SK-N-SH (cell line): ENCODE measurements at regions not wholly inside any gene's neighbourhood (a gene's known extent, or its start where the extent isn't known, plus 50 kb on each side); places are given as distances from the start of the nearest gene placed in this dataset.

ENCODE experiments used
- CTCF ChIA-PET: fragments of 300-600, 350-600 bp; formaldehyde crosslinking; extraction: SDS; loops from one replicate; lab custom pipeline; 2021; lab: Yijun Ruan, JAX
- POLR2A ChIA-PET: fragments of 350-600 bp; sonication (Branson Sonifier 250); formaldehyde crosslinking; extraction: SDS; loops from one replicate; lab custom pipeline; 2020; ENCODE audit warnings: antibody characterized with exemption, inconsistent platforms; lab: Yijun Ruan, JAX
- DNase-seq: peaks from one replicate; pipeline ENCODE4 v3.0.0; 2012
- H2AFZ ChIP-seq: fragments of 200-600 bp; sonication (generic); 2 replicates; pipeline ENCODE4 v1.8.1; 2016; ENCODE audit warnings: antibody characterized with exemption, mild to moderate bottlenecking, low read depth
- H3F3A ChIP-seq: fragments of 200-600 bp; sonication (generic); replicated peaks from 2 replicates; pipeline ENCODE3; 2016; ENCODE audit warnings: antibody characterized with exemption, mild to moderate bottlenecking; ENCODE audit not compliant: insufficient read depth
- H3K27ac ChIP-seq, 2 experiments: fragments of 200-500 bp in 1 of 2; fragments of 200-600 bp in 1 of 2; sonication (Bioruptor generic) in 1 of 2; sonication (generic), shearing (Covaris generic) in 1 of 2; 2 replicates each; pipeline versions ENCODE4 v1.5.1 to v1.6.1; 2014 to 2016; ENCODE audit warnings: low read depth in 2 of 2, inconsistent platforms in 1 of 2, low read length in 1 of 2, mild to moderate bottlenecking in 1 of 2, mixed read lengths in 1 of 2
- H3K27me3 ChIP-seq: fragments of 200-600 bp; sonication (generic), shearing (Covaris generic); 2 replicates; pipeline ENCODE4 v1.6.1; 2016; ENCODE audit warnings: mixed run types; ENCODE audit not compliant: insufficient read depth
- H3K36me3 ChIP-seq, 2 experiments: fragments of 200-500 bp in 1 of 2; fragments of 200-600 bp in 1 of 2; sonication (Bioruptor generic) in 1 of 2; sonication (generic) in 1 of 2; replicated peaks in 1 of 2; 2 replicates each; pipeline versions ENCODE3 to v1.5.1; 2014 to 2016; ENCODE audit warnings: low read length in 1 of 2, mild to moderate bottlenecking in 1 of 2; ENCODE audit not compliant: insufficient read depth in 2 of 2, control insufficient read depth in 1 of 2
- H3K4me1 ChIP-seq, 2 experiments: fragments of 200-500 bp in 1 of 2; fragments of 200-600 bp in 1 of 2; sonication (Bioruptor generic) in 1 of 2; sonication (generic), shearing (Covaris generic) in 1 of 2; 2 replicates each; pipeline versions ENCODE4 v1.5.1 to v1.6.1; 2014 to 2016; ENCODE audit warnings: low read depth in 1 of 2, low read length in 1 of 2, mixed run types in 1 of 2; ENCODE audit not compliant: insufficient read depth in 2 of 2, control insufficient read depth in 1 of 2
- H3K4me2 ChIP-seq: fragments of 200-600 bp; sonication (generic), shearing (Covaris generic); 2 replicates; pipeline ENCODE4 v1.6.1; 2017; ENCODE audit warnings: mixed run types
- H3K4me3 ChIP-seq, 2 experiments: fragments of 200-500 bp in 1 of 2; fragments of 200-600 bp in 1 of 2; sonication (Bioruptor generic) in 1 of 2; sonication (generic), shearing (Covaris generic) in 1 of 2; 2 replicates each; pipeline versions ENCODE4 v1.5.1 to v1.8.1; 2014 to 2016; ENCODE audit warnings: low read depth in 2 of 2, inconsistent platforms in 1 of 2, low read length in 1 of 2, mild to moderate bottlenecking in 1 of 2, mixed read lengths in 1 of 2, moderate library complexity in 1 of 2
- H3K79me2 ChIP-seq: fragments of 200-600 bp; sonication (generic); 2 replicates; pipeline ENCODE4 v1.8.1; 2017; ENCODE audit warnings: mild to moderate bottlenecking; ENCODE audit not compliant: insufficient read depth
- H3K9ac ChIP-seq: fragments of 200-600 bp; sonication (generic); 2 replicates; pipeline ENCODE4 v1.6.1; 2017; ENCODE audit warnings: mixed run types
- H3K9me2 ChIP-seq: fragments of 200-600 bp; sonication (generic); 2 replicates; pipeline ENCODE4 v1.6.1; 2017; ENCODE audit warnings: mixed run types
- H3K9me3 ChIP-seq: fragments of 200-600 bp; sonication (generic); 2 replicates; pipeline ENCODE4 v1.6.1; 2017; ENCODE audit warnings: mixed run types, mild to moderate bottlenecking, moderate library complexity
- H4K20me1 ChIP-seq: fragments of 200-600 bp; sonication (generic); 2 replicates; pipeline ENCODE4 v1.6.1; 2017; ENCODE audit warnings: mild to moderate bottlenecking, mixed run types; ENCODE audit not compliant: insufficient read depth
- EZH2phosphoT487 ChIP-seq: fragments of 200-600 bp; sonication (generic); IDR thresholded peaks from 2 replicates; pipeline ENCODE4 v1.6.1; 2017; ENCODE audit warnings: low read depth, mixed run types, mild to moderate bottlenecking, antibody characterized with exemption, moderate library complexity, borderline replicate concordance
- MEF2A ChIP-seq: IDR thresholded peaks from 2 replicates; pipeline ENCODE4 v1.4.0; 2012; ENCODE audit warnings: low read depth, borderline replicate concordance
- PBX3 ChIP-seq: IDR thresholded peaks from 2 replicates; pipeline ENCODE4; 2012
- POLR2AphosphoS5 ChIP-seq: IDR thresholded peaks from 2 replicates; pipeline ENCODE4 v1.6.1; 2012; ENCODE audit warnings: low read depth, low read length
- REST ChIP-seq: IDR thresholded peaks from 2 replicates; pipeline ENCODE4 v1.6.1; 2012; ENCODE audit warnings: mild to moderate bottlenecking, low read depth, low read length, moderate library complexity
- RFX5 ChIP-seq: IDR thresholded peaks from 2 replicates; pipeline ENCODE4 v1.6.1; 2012; ENCODE audit warnings: mild to moderate bottlenecking, improper control_type of control experiment, low read length
- TAF1 ChIP-seq: IDR thresholded peaks from 2 replicates; pipeline ENCODE4 v1.6.1; 2012; ENCODE audit warnings: low read depth, mild to moderate bottlenecking, low read length, moderate library complexity, borderline replicate concordance
- WGBS: methylation state at CpG from one replicate; pipeline ENCODE4 v1.1.6; 2017; ENCODE audit warnings: low lambda C conversion rate; 5-methylcytosine and 5-hydroxymethylcytosine counted together
- TF ChIP-seq, protein P1 (sequence below): fragments of 150-350 bp; IDR thresholded peaks from 2 replicates; pipeline ENCODE4 v1.6.1; 2017; ENCODE audit warnings: antibody characterized with exemption, low read length, low read depth, borderline replicate concordance

DNA sequence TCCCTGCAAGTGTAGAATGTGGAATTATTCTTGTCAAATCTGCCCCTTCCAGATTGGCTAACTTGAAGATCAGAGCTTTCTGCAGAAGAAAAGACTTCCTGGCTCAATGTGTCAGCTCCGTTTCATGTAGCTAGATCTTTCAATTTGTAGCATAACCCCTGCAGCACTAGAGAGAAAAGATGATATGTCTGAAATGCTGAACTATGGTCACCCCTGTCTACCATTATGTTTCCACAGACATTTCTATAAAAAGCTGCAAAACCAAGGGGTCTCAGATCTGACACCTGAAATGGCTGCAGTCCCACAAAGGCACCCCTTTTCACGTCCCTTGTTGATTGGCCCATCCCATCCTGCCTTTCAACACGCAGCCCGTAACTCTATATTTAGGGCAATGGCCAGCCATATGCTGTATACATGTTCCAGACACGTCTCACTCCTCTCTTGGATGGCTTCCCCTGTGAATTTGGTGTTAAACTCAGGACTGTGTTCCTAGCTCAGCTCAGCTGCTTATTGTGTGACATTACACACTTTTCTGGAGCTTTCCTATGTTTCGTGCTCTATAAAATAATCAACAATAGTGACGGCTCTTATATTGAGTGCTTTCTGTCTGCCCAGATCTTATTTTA lies 648.6 kb upstream of the CELF2 start:
- no peak overlapping the region for H3K9ac ChIP-seq
- no peaks in the 10 kb centered on the region for H3K9me2 ChIP-seq
- POLR2A ChIA-PET, result no interaction called here
- no peak overlapping the region for H3K4me3 ChIP-seq
- no peak for DNase-seq
- CTCF ChIA-PET, result no interaction called here
- H4K20me1 ChIP-seq, result no peaks in the 10 kb centered on the region
- no peaks in the 10 kb centered on the region for H3K79me2 ChIP-seq
- no peaks in the 10 kb centered on the region for H3K27me3 ChIP-seq
- no peak overlapping the region for H3K27ac ChIP-seq
- H3K4me1 ChIP-seq, result no peaks in the 10 kb centered on the region
- H3K36me3 ChIP-seq, result no peaks in the 10 kb centered on the region
- no peak overlapping the region for H3K4me2 ChIP-seq
- no peaks in the 10 kb centered on the region for H3F3A ChIP-seq
- H3K9me3 ChIP-seq, result no peaks in the 10 kb centered on the region
- H2AFZ ChIP-seq, result no peak overlapping the region
- 27% methylated on average over 7 of the region's 7 CpGs for WGBS
- TF ChIP-seq REST (no peak), POLR2AphosphoS5 (no peak), EZH2phosphoT487 (no peak)
- TF ChIP-seq, protein P1, sequence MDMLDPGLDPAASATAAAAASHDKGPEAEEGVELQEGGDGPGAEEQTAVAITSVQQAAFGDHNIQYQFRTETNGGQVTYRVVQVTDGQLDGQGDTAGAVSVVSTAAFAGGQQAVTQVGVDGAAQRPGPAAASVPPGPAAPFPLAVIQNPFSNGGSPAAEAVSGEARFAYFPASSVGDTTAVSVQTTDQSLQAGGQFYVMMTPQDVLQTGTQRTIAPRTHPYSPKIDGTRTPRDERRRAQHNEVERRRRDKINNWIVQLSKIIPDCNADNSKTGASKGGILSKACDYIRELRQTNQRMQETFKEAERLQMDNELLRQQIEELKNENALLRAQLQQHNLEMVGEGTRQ, result no peak
- TF ChIP-seq, all 33 proteins: peak for 0

- TF ChIP-seq PBX3 (no peak), MEF2A (no peak), TAF1 (no peak), RFX5 (no peak), POLR2AphosphoS5 (no peak)
- TF ChIP-seq, all 33 proteins: peak for 0
- no peaks in the 10 kb centered on the region for H3K36me3 ChIP-seq
- no peak overlapping the region for H3K4me2 ChIP-seq
- H3K9ac ChIP-seq, result no peak overlapping the region
- H3K27me3 ChIP-seq, result no peaks in the 10 kb centered on the region
- no peaks in the 10 kb centered on the region for H3K9me2 ChIP-seq
- H3K27ac ChIP-seq, result no peak overlapping the region
- H3F3A ChIP-seq, result no peaks in the 10 kb centered on the region
- H2AFZ ChIP-seq, result no peak overlapping the region
- H3K79me2 ChIP-seq, result no peaks in the 10 kb centered on the region
- no peaks in the 10 kb centered on the region for H4K20me1 ChIP-seq
- H3K4me3 ChIP-seq, result no peak overlapping the region
- no peaks in the 10 kb centered on the region for H3K4me1 ChIP-seq
- DNase-seq, result no peak
- CTCF ChIA-PET, result no interaction called here
- H3K9me3 ChIP-seq, result no peaks in the 10 kb centered on the region
- POLR2A ChIA-PET, result no interaction called here
These were observed 631.8 kb upstream of the CELF2 start for GRCh38 chr10:10385831-10386230.
